GM18873 (cell line): ENCODE measurements at regions not wholly inside any gene's neighbourhood (a gene's known extent, or its start where the extent isn't known, plus 50 kb on each side); places are given as distances from the start of the nearest gene placed in this dataset.

Source experiments
- ATAC-seq: cut with Tn5 transposase; IDR thresholded peaks from one replicate; pipeline ENCODE4 v1.9.1; 2021; ENCODE audit warnings: mild to moderate bottlenecking, moderate library complexity, moderate number of reproducible peaks; ENCODE audit not compliant: unreplicated experiment, low FRiP score

GRCh38 chr3:86228101-86228500 is 762.8 kb downstream of the VGLL3 start:
- no peak for ATAC-seq

GRCh38 chr3:86225461-86225860 is 765.5 kb downstream of the VGLL3 start:
- no peak for ATAC-seq

- no peak for ATAC-seq
Observed at GRCh38 chr3:86221601-86222000, 769.3 kb downstream of the VGLL3 start.

- no peak for ATAC-seq
Observed at GRCh38 chr3:86208772-86209171, 782.2 kb downstream of the VGLL3 start.

GRCh38 chr3:86182606-86183005 is 808.3 kb downstream of the VGLL3 start:
- ATAC-seq, result no peak

GRCh38 chr3:86180696-86181095 is 810.3 kb downstream of the VGLL3 start:
- ATAC-seq, result no peak

- ATAC-seq, result no peak
Observed at GRCh38 chr3:86178095-86178494, 812.9 kb downstream of the VGLL3 start.

GRCh38 chr3:86176445-86176784 is 814.5 kb downstream of the VGLL3 start:
- ATAC-seq, result no peak

- no peak for ATAC-seq
Observed at GRCh38 chr3:86175593-86176444, 815.1 kb downstream of the VGLL3 start.

- no peak for ATAC-seq
Observed at GRCh38 chr3:86175051-86175536, 815.9 kb downstream of the VGLL3 start.

- no peak for ATAC-seq
Observed at GRCh38 chr3:86173401-86173800, 817.5 kb downstream of the VGLL3 start.

GRCh38 chr3:86168512-86168911 is 822.4 kb downstream of the VGLL3 start:
- no peak for ATAC-seq

- no peak for ATAC-seq
Observed at GRCh38 chr3:86162521-86162920, 828.4 kb downstream of the VGLL3 start.

GRCh38 chr3:86161493-86161892 is 829.5 kb downstream of the VGLL3 start:
- ATAC-seq, result no peak

- no peak for ATAC-seq
Observed at GRCh38 chr3:86152620-86153019, 838.3 kb downstream of the VGLL3 start.

- ATAC-seq, result no peak
Observed at GRCh38 chr3:86149054-86149453, 841.9 kb downstream of the VGLL3 start.

- no peak for ATAC-seq
Observed at GRCh38 chr3:86147119-86147518, 843.8 kb downstream of the VGLL3 start.

GRCh38 chr3:86126552-86126951 is 864.4 kb downstream of the VGLL3 start:
- ATAC-seq, result no peak
